Mucosa of stomach (tissue), 1 donor: ENCODE measurements at regions not wholly inside any gene's neighbourhood (a gene's known extent, or its start where the extent isn't known, plus 50 kb on each side); places are given as distances from the start of the nearest gene placed in this dataset.

Experiments used
- H3K27me3 ChIP-seq: one replicate; pipeline ENCODE4 v1.7.0; 2013; ENCODE audit warnings: mild to moderate bottlenecking, low read length; ENCODE audit not compliant: control insufficient read depth, insufficient read depth
- H3K36me3 ChIP-seq: one replicate; pipeline ENCODE4 v1.7.0; 2013; ENCODE audit warnings: low read length; ENCODE audit not compliant: control insufficient read depth, insufficient read depth
- H3K4me1 ChIP-seq: one replicate; pipeline ENCODE4 v1.7.0; 2013; ENCODE audit warnings: mild to moderate bottlenecking, low read length; ENCODE audit not compliant: control insufficient read depth, insufficient read depth
- H3K4me3 ChIP-seq: one replicate; pipeline ENCODE4 v1.7.0; 2013; ENCODE audit warnings: low read length
- H3K9ac ChIP-seq: one replicate; pipeline ENCODE4 v1.7.0; 2013; ENCODE audit warnings: mild to moderate bottlenecking, low read length, moderate library complexity
- H3K9me3 ChIP-seq: one replicate; pipeline ENCODE4 v1.7.0; 2013; ENCODE audit warnings: mild to moderate bottlenecking, low read length, moderate library complexity; ENCODE audit not compliant: control insufficient read depth
- donor health status: Pancreatic carcinoma.

- Histone ChIP-seq H3K36me3 (no peaks in the 10 kb centered on the region), H3K27me3 (no peaks in the 10 kb centered on the region), H3K9ac (peak overlapping the region; percentile 61), H3K4me3 (peak overlapping the region; percentile 42), H3K9me3 (no peaks in the 10 kb centered on the region), H3K4me1 (peaks cover 5% of the 10 kb centered on the region)
These were observed 54.8 kb upstream of the B3GAT1 start for GRCh38 chr11:134466610-134467567.

- Histone ChIP-seq H3K4me1 (peaks cover 5% of the 10 kb centered on the region), H3K9me3 (no peaks in the 10 kb centered on the region), H3K36me3 (no peaks in the 10 kb centered on the region), H3K9ac (peak overlapping the region; percentile 61), H3K27me3 (no peaks in the 10 kb centered on the region), H3K4me3 (peak overlapping the region; percentile 42)
These were observed 54.1 kb upstream of the B3GAT1 start for GRCh38 chr11:134466156-134466555.

- no peak overlapping the region for H3K4me3 ChIP-seq
- peaks cover 5% of the 10 kb centered on the region for H3K4me1 ChIP-seq
- H3K9ac ChIP-seq: no peak overlapping the region
- H3K27me3 ChIP-seq: no peaks in the 10 kb centered on the region
- H3K9me3 ChIP-seq: no peaks in the 10 kb centered on the region
- H3K36me3 ChIP-seq: no peaks in the 10 kb centered on the region
These were observed 53.1 kb upstream of the B3GAT1 start for GRCh38 chr11:134464981-134465730.

- no peaks in the 10 kb centered on the region for H3K9me3 ChIP-seq
- H3K27me3 ChIP-seq: no peaks in the 10 kb centered on the region
- H3K36me3 ChIP-seq: no peaks in the 10 kb centered on the region
These were observed 52.2 kb upstream of the B3GAT1 start for GRCh38 chr11:134464196-134464595.

GRCh38 chr11:134463716-134464115 is 51.7 kb upstream of the B3GAT1 start:
- H3K9me3 ChIP-seq: no peaks in the 10 kb centered on the region
- H3K27me3 ChIP-seq: no peaks in the 10 kb centered on the region
- H3K9ac ChIP-seq: no peak overlapping the region
- no peaks in the 10 kb centered on the region for H3K36me3 ChIP-seq
- no peak overlapping the region for H3K4me3 ChIP-seq
- peaks cover 5% of the 10 kb centered on the region for H3K4me1 ChIP-seq

More at GRCh38 chr11:134464196-134464595, 52.2 kb upstream of the B3GAT1 start:
- H3K4me3 ChIP-seq: no peak overlapping the region
- H3K9ac ChIP-seq: no peak overlapping the region
- peaks cover 5% of the 10 kb centered on the region for H3K4me1 ChIP-seq
